HEK293 (cell line): ENCODE measurements at regions not wholly inside any gene's neighbourhood (a gene's known extent, or its start where the extent isn't known, plus 50 kb on each side); places are given as distances from the start of the nearest gene placed in this dataset.

ENCODE experiments used
- CTCF ChIA-PET: fragments of 350-600 bp; formaldehyde crosslinking; extraction: SDS; loops from one replicate; lab custom pipeline; 2021; ENCODE audit warnings: antibody characterized with exemption; lab: Yijun Ruan, JAX
- POLR2A ChIA-PET: fragments of 300-600 bp; formaldehyde crosslinking; extraction: SDS; loops from one replicate; lab custom pipeline; 2020; ENCODE audit warnings: antibody characterized with exemption, inconsistent platforms; lab: Yijun Ruan, JAX
- H3K27ac ChIP-seq: fragments of 200-500 bp; sonication (Bioruptor generic); 2 replicates; pipeline ENCODE4 v1.5.1; 2014; ENCODE audit warnings: low read depth, low read length, control low read depth, inconsistent platforms; ENCODE audit errors: extremely low read depth
- H3K36me3 ChIP-seq, 2 experiments: fragments of 200-500 bp in 1 of 2; sonication (Bioruptor generic) in 1 of 2; 1 replicate in 1 of 2; 2 replicates in 1 of 2; pipeline ENCODE4 v1.5.1; 2014 to 2017; ENCODE audit warnings: inconsistent platforms in 2 of 2, low read length in 2 of 2; ENCODE audit not compliant: control insufficient read depth in 2 of 2, insufficient read depth in 1 of 2
- H3K4me1 ChIP-seq: fragments of 200-500 bp; sonication (Bioruptor generic); 2 replicates; pipeline ENCODE4 v1.5.1; 2014; ENCODE audit warnings: mild to moderate bottlenecking, low read length, inconsistent platforms; ENCODE audit not compliant: control insufficient read depth, insufficient read depth
- H3K4me3 ChIP-seq: 2 replicates; pipeline ENCODE4 v1.5.1; 2011; ENCODE audit warnings: low read depth, mild to moderate bottlenecking, control low read depth, low read length, moderate library complexity
- H3K9me3 ChIP-seq: fragments of 200-500 bp; sonication (Bioruptor generic); 2 replicates; pipeline ENCODE4 v1.5.1; 2014; ENCODE audit warnings: low read depth, low read length, inconsistent platforms; ENCODE audit not compliant: control insufficient read depth, insufficient read depth
- GFI1B ChIP-seq: fragments of 450-650 bp; formaldehyde crosslinking; IDR thresholded peaks from 2 replicates; pipeline ENCODE4 v1.5.1; 2016; ENCODE audit warnings: missing biosample characterization, missing genetic modification characterization
- GLIS2 ChIP-seq: fragments of 450-650 bp; formaldehyde crosslinking; IDR thresholded peaks from 2 replicates; pipeline ENCODE4 v1.5.1; 2016; ENCODE audit warnings: missing biosample characterization, missing genetic modification characterization
- HOXD13 ChIP-seq: sonication (generic); formaldehyde crosslinking; IDR thresholded peaks from 2 replicates; pipeline ENCODE4 v1.8.0; 2022; ENCODE audit warnings: missing genetic modification reagents, borderline replicate concordance
- KLF16 ChIP-seq: fragments of 450-650 bp; formaldehyde crosslinking; IDR thresholded peaks from 2 replicates; pipeline ENCODE4 v1.5.1; 2017; ENCODE audit warnings: missing biosample characterization, missing genetic modification characterization
- RBAK ChIP-seq: fragments of 450-650 bp; formaldehyde crosslinking; IDR thresholded peaks from 2 replicates; pipeline ENCODE4 v1.5.1; 2016; ENCODE audit warnings: missing biosample characterization, missing genetic modification characterization
- REST ChIP-seq: fragments of 450-650 bp; formaldehyde crosslinking; IDR thresholded peaks from 2 replicates; pipeline ENCODE4 v1.5.1; 2016; ENCODE audit warnings: missing biosample characterization, missing genetic modification characterization
- YY1 ChIP-seq: fragments of 450-650 bp; formaldehyde crosslinking; IDR thresholded peaks from 2 replicates; pipeline ENCODE4 v1.5.1; 2018; ENCODE audit warnings: missing biosample characterization, missing genetic modification characterization
- ZBTB48 ChIP-seq: fragments of 450-650 bp; formaldehyde crosslinking; IDR thresholded peaks from 2 replicates; pipeline ENCODE4 v1.5.1; 2016; ENCODE audit warnings: missing biosample characterization, missing genetic modification characterization
- ZNF138 ChIP-seq: fragments of 450-650 bp; formaldehyde crosslinking; IDR thresholded peaks from 2 replicates; pipeline ENCODE4 v1.5.1; 2016; ENCODE audit warnings: missing biosample characterization, missing genetic modification characterization, borderline replicate concordance
- ZNF18 ChIP-seq: fragments of 450-650 bp; formaldehyde crosslinking; IDR thresholded peaks from 2 replicates; pipeline ENCODE4 v1.5.1; 2016; ENCODE audit warnings: missing biosample characterization, missing genetic modification characterization
- ZNF292 ChIP-seq: fragments of 450-650 bp; formaldehyde crosslinking; IDR thresholded peaks from 2 replicates; pipeline ENCODE4 v1.5.1; 2016; ENCODE audit warnings: low read depth, missing biosample characterization, missing genetic modification characterization, borderline replicate concordance
- ZNF473 ChIP-seq: fragments of 450-650 bp; formaldehyde crosslinking; IDR thresholded peaks from 2 replicates; pipeline ENCODE4 v1.5.1; 2017; ENCODE audit warnings: missing biosample characterization, missing genetic modification characterization
- ZNF510 ChIP-seq: fragments of 450-650 bp; formaldehyde crosslinking; IDR thresholded peaks from 2 replicates; pipeline ENCODE4 v1.5.1; 2018; ENCODE audit warnings: mild to moderate bottlenecking, missing genetic modification characterization, missing biosample characterization; ENCODE audit not compliant: insufficient replicate concordance
- ZNF521 ChIP-seq: fragments of 450-650 bp; formaldehyde crosslinking; IDR thresholded peaks from 2 replicates; pipeline ENCODE4 v1.5.1; 2017; ENCODE audit warnings: missing biosample characterization, mild to moderate bottlenecking, missing genetic modification characterization
- ZNF660 ChIP-seq: fragments of 450-650 bp; IDR thresholded peaks from 2 replicates; pipeline ENCODE4 v1.5.1; 2018; ENCODE audit warnings: missing biosample characterization, mild to moderate bottlenecking, missing genetic modification characterization
- ZNF792 ChIP-seq: fragments of 450-650 bp; formaldehyde crosslinking; IDR thresholded peaks from 2 replicates; pipeline ENCODE4 v1.5.1; 2016; ENCODE audit warnings: missing biosample characterization, missing genetic modification characterization

DNA sequence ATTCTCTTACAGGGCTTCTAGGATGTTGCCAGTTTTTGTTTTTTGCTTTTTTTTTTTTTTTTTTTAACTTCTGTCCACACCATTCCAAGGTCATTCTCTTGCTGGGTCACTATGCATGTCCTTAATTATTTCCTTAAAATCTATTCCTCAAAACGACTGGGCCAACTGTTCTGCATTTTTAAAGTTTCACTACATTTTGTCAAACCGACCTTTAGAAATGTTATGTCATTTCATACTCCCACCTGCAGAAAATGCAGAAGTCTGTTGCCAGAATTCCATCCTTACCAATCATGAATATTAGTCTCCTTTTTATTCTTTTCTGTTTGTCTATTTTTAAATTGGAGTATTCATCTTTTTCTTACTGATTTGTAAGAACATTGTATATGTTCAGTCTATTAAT is 295.5 kb downstream of the ZSWIM6 start:
- CTCF ChIA-PET, result no interaction called here
- TF ChIP-seq ZNF292 (tag by site-specific recombination) (no peak), GLIS2 (tag by site-specific recombination) (no peak), REST (tag by site-specific recombination) (no peak), ZNF510 (tag by site-specific recombination) (no peak)
- TF ChIP-seq, all 188 proteins: peak for 0
- H3K36me3 ChIP-seq, result no peaks in the 10 kb centered on the region
- no peaks in the 10 kb centered on the region for H3K9me3 ChIP-seq
- no peak overlapping the region for H3K4me3 ChIP-seq
- no peak overlapping the region for H3K27ac ChIP-seq
- no peaks in the 10 kb centered on the region for H3K4me1 ChIP-seq
- POLR2A ChIA-PET, result interaction anchor here (0.5 kb wide), 1 partner anchor 72 kb away, joined by 6 read pairs; no protein-coding TSS in a partner anchor

GRCh38 chr5:61630908-61631307 is 298.9 kb downstream of the ZSWIM6 start:
- ChIA-PET POLR2A (no interaction called here), CTCF (no interaction called here)
- no peaks in the 10 kb centered on the region for H3K36me3 ChIP-seq
- TF ChIP-seq HOXD13 (CRISPR knock-in tag) (no peak), ZNF18 (tag by site-specific recombination) (no peak), ZNF521 (tag by site-specific recombination) (no peak), ZNF473 (no peak), ZNF138 (tag by site-specific recombination) (no peak), KLF16 (tag by site-specific recombination) (no peak)
- H3K4me1 ChIP-seq, result no peaks in the 10 kb centered on the region
- H3K9me3 ChIP-seq, result no peaks in the 10 kb centered on the region
- no peak overlapping the region for H3K4me3 ChIP-seq
- no peak overlapping the region for H3K27ac ChIP-seq

GRCh38 chr5:61631438-61631941 is 299.4 kb downstream of the ZSWIM6 start:
- no peaks in the 10 kb centered on the region for H3K9me3 ChIP-seq
- POLR2A ChIA-PET, result no interaction called here
- H3K27ac ChIP-seq, result no peak overlapping the region
- H3K4me3 ChIP-seq, result no peak overlapping the region
- CTCF ChIA-PET, result no interaction called here
- no peaks in the 10 kb centered on the region for H3K4me1 ChIP-seq
- no peak for TF ChIP-seq GFI1B
- TF ChIP-seq YY1 (tag by site-specific recombination), result no peak
- TF ChIP-seq ZNF792 (tag by site-specific recombination), result no peak
- TF ChIP-seq, all 188 proteins: peak for 0
- no peaks in the 10 kb centered on the region for H3K36me3 ChIP-seq

GRCh38 chr5:61632064-61632463 is 300.0 kb downstream of the ZSWIM6 start:
- H3K27ac ChIP-seq, result no peak overlapping the region
- H3K4me1 ChIP-seq, result no peaks in the 10 kb centered on the region
- H3K9me3 ChIP-seq, result no peaks in the 10 kb centered on the region
- no peak overlapping the region for H3K4me3 ChIP-seq
- ChIA-PET CTCF (no interaction called here), POLR2A (no interaction called here)
- no peaks in the 10 kb centered on the region for H3K36me3 ChIP-seq
- no peak for TF ChIP-seq ZBTB48 (tag by site-specific recombination)
- TF ChIP-seq ZNF660, result no peak
- no peak for TF ChIP-seq RBAK (tag by site-specific recombination)
- no peak for TF ChIP-seq GFI1B
